SK-MEL-5 (cell line): ENCODE measurements at regions not wholly inside any gene's neighbourhood (a gene's known extent, or its start where the extent isn't known, plus 50 kb on each side); places are given as distances from the start of the nearest gene placed in this dataset.

Experiments
- DNase-seq: peaks from one replicate; pipeline ENCODE4 v3.0.0-alpha.2; 2016; ENCODE audit warnings: low read depth, low spot score
- in situ Hi-C: cut with HindIII; loops from 2 replicates; pipeline ENCODE4 v1.10.0; 2016; ENCODE audit warnings: low sequenced_read_pairs, high pct_unique_total_duplicates, low pct_unique_long_range_greater_than_20kb

- DNase-seq: no peak
- in situ Hi-C loops: no loop called here
These were observed 130.5 kb downstream of the RWDD3 start for GRCh38 chr1:95364546-95364945.

GRCh38 chr1:95366498-95366897 is 132.5 kb downstream of the RWDD3 start:
- DNase-seq: no peak
- in situ Hi-C loops: no loop called here

- in situ Hi-C loops: no loop called here
- no peak for DNase-seq
These were observed 134.2 kb downstream of the RWDD3 start for GRCh38 chr1:95368178-95368577.

- no peak for DNase-seq
These were observed 136.1 kb downstream of the RWDD3 start for GRCh38 chr1:95369985-95370690.

GRCh38 chr1:95370691-95371562 is 136.9 kb downstream of the RWDD3 start:
- no peak for DNase-seq
- in situ Hi-C loops: no loop called here

More at GRCh38 chr1:95369985-95370690, 136.1 kb downstream of the RWDD3 start:
- in situ Hi-C loops: no loop called here

- in situ Hi-C loops: no loop called here
- no peak for DNase-seq
These were observed 137.8 kb downstream of the RWDD3 start for GRCh38 chr1:95371666-95372282.

- in situ Hi-C loops: no loop called here
These were observed 141.2 kb downstream of the RWDD3 start for GRCh38 chr1:95375174-95375573.

GRCh38 chr1:95380909-95381308 is 146.9 kb downstream of the RWDD3 start:
- in situ Hi-C loops: no loop called here
- no peak for DNase-seq

More at GRCh38 chr1:95375174-95375573, 141.2 kb downstream of the RWDD3 start:
- no peak for DNase-seq

GRCh38 chr1:95382000-95382786 is 148.2 kb downstream of the RWDD3 start:
- DNase-seq: no peak
- in situ Hi-C loops: no loop called here

GRCh38 chr1:95383111-95383510 is 149.1 kb downstream of the RWDD3 start:
- in situ Hi-C loops: no loop called here
- peak; percentile 2 for DNase-seq

- no peak for DNase-seq
- in situ Hi-C loops: no loop called here
These were observed 150.6 kb downstream of the RWDD3 start for GRCh38 chr1:95384567-95384966.

- DNase-seq: no peak
- in situ Hi-C loops: no loop called here
These were observed 152.4 kb downstream of the RWDD3 start for GRCh38 chr1:95386371-95386770.

- no peak for DNase-seq
- in situ Hi-C loops: no loop called here
These were observed 152.9 kb downstream of the RWDD3 start for GRCh38 chr1:95386915-95387314.

- in situ Hi-C loops: no loop called here
These were observed 154.0 kb downstream of the RWDD3 start for GRCh38 chr1:95388031-95388430.

GRCh38 chr1:95393434-95393833 is 159.4 kb downstream of the RWDD3 start:
- DNase-seq: no peak
- in situ Hi-C loops: no loop called here

More at GRCh38 chr1:95388031-95388430, 154.0 kb downstream of the RWDD3 start:
- DNase-seq: no peak

- in situ Hi-C loops: no loop called here
- no peak for DNase-seq
These were observed 162.5 kb downstream of the RWDD3 start for GRCh38 chr1:95396557-95396956.

- in situ Hi-C loops: no loop called here
- no peak for DNase-seq
These were observed 168.8 kb downstream of the RWDD3 start for GRCh38 chr1:95402780-95403179.

GRCh38 chr1:95406279-95406678 is 172.3 kb downstream of the RWDD3 start:
- in situ Hi-C loops: no loop called here

More at GRCh38 chr1:95406279-95406678, 172.3 kb downstream of the RWDD3 start:
- peak; percentile 59 for DNase-seq
